GM12891 (cell line): ENCODE measurements at regions not wholly inside any gene's neighbourhood (a gene's known extent, or its start where the extent isn't known, plus 50 kb on each side); places are given as distances from the start of the nearest gene placed in this dataset.

ENCODE experiments used
- PAX5 ChIP-seq: IDR thresholded peaks from 2 replicates; pipeline ENCODE4 v1.6.1; 2011; ENCODE audit warnings: low read length, moderate library complexity, mild to moderate bottlenecking; ENCODE audit not compliant: insufficient read depth, severe bottlenecking
- POLR2A ChIP-seq: IDR thresholded peaks from 2 replicates; pipeline ENCODE4 v1.6.1; 2011; ENCODE audit warnings: low read depth, low read length, control low read depth
- POLR2AphosphoS5 ChIP-seq: IDR thresholded peaks from 2 replicates; pipeline ENCODE4 v1.6.1; 2011; ENCODE audit warnings: low read depth, low read length, control low read depth
- POU2F2 ChIP-seq: IDR thresholded peaks from 2 replicates; pipeline ENCODE4 v1.6.1; 2011; ENCODE audit warnings: low read depth, mild to moderate bottlenecking, control low read depth, low read length, moderate library complexity
- TAF1 ChIP-seq: IDR thresholded peaks from 2 replicates; pipeline ENCODE4 v1.6.1; 2011; ENCODE audit warnings: low read depth, low read length, control low read depth

GRCh38 chr20:33919653-33920052 is 74.1 kb upstream of the RALY start:
- no peak for TF ChIP-seq POLR2AphosphoS5
- no peak for TF ChIP-seq TAF1
- TF ChIP-seq POLR2A: no peak
- TF ChIP-seq POU2F2: no peak
- no peak for TF ChIP-seq PAX5
